Fibroblast of lung (primary cell): ENCODE measurements at regions not wholly inside any gene's neighbourhood (a gene's known extent, or its start where the extent isn't known, plus 50 kb on each side); places are given as distances from the start of the nearest gene placed in this dataset.

Source experiments
- DNase-seq, 2 donors: peaks; one replicate each; pipeline versions ENCODE4 v3.0.0 to v3.0.0-alpha.2; 2010; ENCODE audit warnings: low read depth in 2 of 2
- H2AFZ ChIP-seq: 2 replicates; pipeline ENCODE4 v1.5.1; 2012; ENCODE audit warnings: low read length, control low read depth, inconsistent platforms
- H3K27ac ChIP-seq: 2 replicates; pipeline ENCODE4 v1.5.1; 2011; ENCODE audit warnings: low read length, control low read depth; ENCODE audit not compliant: insufficient read depth
- H3K27me3 ChIP-seq: 2 replicates; pipeline ENCODE4 v1.5.1; 2011; ENCODE audit warnings: mild to moderate bottlenecking, low read length; ENCODE audit not compliant: control insufficient read depth, insufficient read depth
- H3K36me3 ChIP-seq: 2 replicates; pipeline ENCODE4 v1.5.1; 2011; ENCODE audit warnings: low read length; ENCODE audit not compliant: control insufficient read depth, insufficient read depth
- H3K4me1 ChIP-seq: 2 replicates; pipeline ENCODE4 v1.5.1; 2011; ENCODE audit warnings: low read length; ENCODE audit not compliant: control insufficient read depth, insufficient read depth; ENCODE audit errors: extremely low read depth
- H3K4me2 ChIP-seq: 2 replicates; pipeline ENCODE4 v1.5.1; 2011; ENCODE audit warnings: low read length, control low read depth; ENCODE audit not compliant: insufficient read depth; ENCODE audit errors: extremely low read depth
- H3K4me3 ChIP-seq, 4 experiments: fragments of 200-600 bp in 1 of 4; sonication (generic) in 1 of 4; replicated peaks in 1 of 4; 2 replicates each; pipeline ENCODE4 v1.5.1; 2011 to 2016; ENCODE audit warnings: low read length in 4 of 4, low read depth in 3 of 4, mild to moderate bottlenecking in 3 of 4, control low read depth in 2 of 4, inconsistent platforms in 1 of 4, mixed read lengths in 1 of 4; ENCODE audit not compliant: insufficient read depth in 1 of 4; ENCODE audit errors: control extremely low read depth in 1 of 4
- H3K79me2 ChIP-seq: 2 replicates; pipeline ENCODE4 v1.5.1; 2012; ENCODE audit warnings: mild to moderate bottlenecking, low read length, inconsistent platforms; ENCODE audit not compliant: control insufficient read depth, insufficient read depth
- H3K9ac ChIP-seq: 2 replicates; pipeline ENCODE4 v1.5.1; 2011; ENCODE audit warnings: mild to moderate bottlenecking, low read length, control low read depth; ENCODE audit not compliant: insufficient read depth
- H3K9me3 ChIP-seq: 2 replicates; pipeline ENCODE4 v1.5.1; 2012; ENCODE audit warnings: low read depth, low read length; ENCODE audit not compliant: control insufficient read depth, insufficient read depth
- H4K20me1 ChIP-seq: 2 replicates; pipeline ENCODE4 v1.5.1; 2011; ENCODE audit warnings: low read length; ENCODE audit not compliant: control insufficient read depth, insufficient read depth; ENCODE audit errors: extremely low read depth
- EZH2 ChIP-seq: IDR thresholded peaks from 2 replicates; pipeline ENCODE4 v1.5.1; 2012; ENCODE audit warnings: low read length, control low read depth, mild to moderate bottlenecking; ENCODE audit errors: missing control alignments
- TF ChIP-seq, protein P1 (sequence below), 2 donors: IDR thresholded peaks in 1 of 2; conservative IDR thresholded peaks in 1 of 2; 1 replicate in 1 of 2; 2 replicates in 1 of 2; pipeline ENCODE4 v1.5.1; 2011 to 2012; ENCODE audit warnings: low read length in 2 of 2, control low read depth in 1 of 2, inconsistent platforms in 1 of 2, low read depth in 1 of 2, mild to moderate bottlenecking in 1 of 2

GRCh38 chr4:180448306-180448705 lies 1794.9 kb upstream of the TENM3 start:
- TF ChIP-seq, protein P1, sequence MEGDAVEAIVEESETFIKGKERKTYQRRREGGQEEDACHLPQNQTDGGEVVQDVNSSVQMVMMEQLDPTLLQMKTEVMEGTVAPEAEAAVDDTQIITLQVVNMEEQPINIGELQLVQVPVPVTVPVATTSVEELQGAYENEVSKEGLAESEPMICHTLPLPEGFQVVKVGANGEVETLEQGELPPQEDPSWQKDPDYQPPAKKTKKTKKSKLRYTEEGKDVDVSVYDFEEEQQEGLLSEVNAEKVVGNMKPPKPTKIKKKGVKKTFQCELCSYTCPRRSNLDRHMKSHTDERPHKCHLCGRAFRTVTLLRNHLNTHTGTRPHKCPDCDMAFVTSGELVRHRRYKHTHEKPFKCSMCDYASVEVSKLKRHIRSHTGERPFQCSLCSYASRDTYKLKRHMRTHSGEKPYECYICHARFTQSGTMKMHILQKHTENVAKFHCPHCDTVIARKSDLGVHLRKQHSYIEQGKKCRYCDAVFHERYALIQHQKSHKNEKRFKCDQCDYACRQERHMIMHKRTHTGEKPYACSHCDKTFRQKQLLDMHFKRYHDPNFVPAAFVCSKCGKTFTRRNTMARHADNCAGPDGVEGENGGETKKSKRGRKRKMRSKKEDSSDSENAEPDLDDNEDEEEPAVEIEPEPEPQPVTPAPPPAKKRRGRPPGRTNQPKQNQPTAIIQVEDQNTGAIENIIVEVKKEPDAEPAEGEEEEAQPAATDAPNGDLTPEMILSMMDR (conservative IDR thresholded peaks at IDR 0.05 in 1 of 2, IDR thresholded peaks at IDR 0.05 in 1 of 2; ENCODE audit: low read depth in 1 of 2, low read length in 2 of 2) = no peak
- no peak for TF ChIP-seq EZH2
- no peaks in the 10 kb centered on the region for H3K4me1 ChIP-seq

DNA sequence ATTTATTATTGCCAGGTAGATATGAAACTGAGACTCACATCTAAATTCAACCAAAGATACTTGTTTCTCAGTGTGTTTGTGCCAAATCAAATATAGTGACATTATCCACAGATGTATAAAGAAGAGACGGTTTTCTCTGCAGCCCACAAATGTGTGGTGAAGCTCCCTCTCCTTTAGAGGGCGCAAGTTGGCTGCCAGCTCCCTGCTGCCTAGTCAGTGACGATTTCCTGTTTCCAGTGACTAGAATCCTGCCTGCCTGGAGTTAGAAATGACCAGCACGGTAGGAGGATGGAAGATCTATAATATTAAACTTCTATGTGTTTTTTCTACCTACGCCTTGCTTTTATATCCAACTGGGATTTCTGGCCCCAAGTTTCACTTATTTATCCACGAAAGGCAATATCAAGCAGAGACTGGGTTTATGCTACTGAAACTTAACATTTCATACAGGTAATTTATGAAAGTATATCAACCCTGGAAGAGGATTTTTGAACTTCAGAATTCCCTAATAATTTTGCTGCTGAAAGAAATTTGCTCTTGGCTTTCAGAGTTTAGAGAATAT lies 1793.7 kb upstream of the TENM3 start:
- H3K4me2 ChIP-seq = no peak overlapping the region
- DNase-seq = peak; percentile 44 to 51
- H3K79me2 ChIP-seq = no peaks in the 10 kb centered on the region
- H3K9ac ChIP-seq = no peak overlapping the region
- H3K27ac ChIP-seq = no peak overlapping the region
- no peaks in the 10 kb centered on the region for H3K4me1 ChIP-seq
- no peaks in the 10 kb centered on the region for H3K27me3 ChIP-seq
- H3K4me3 ChIP-seq = no peak overlapping the region
- H2AFZ ChIP-seq = no peak overlapping the region
- H3K9me3 ChIP-seq = no peaks in the 10 kb centered on the region
- no peaks in the 10 kb centered on the region for H3K36me3 ChIP-seq
- TF ChIP-seq, protein P1 (conservative IDR thresholded peaks at IDR 0.05 in 1 of 2, IDR thresholded peaks at IDR 0.05 in 1 of 2; ENCODE audit: low read depth in 1 of 2, low read length in 2 of 2) = peak in 1 of 2 donors; percentile 62
- TF ChIP-seq EZH2 = no peak
- no peaks in the 10 kb centered on the region for H4K20me1 ChIP-seq

More at GRCh38 chr4:180448306-180448705, 1794.9 kb upstream of the TENM3 start:
- DNase-seq = no peak
- Histone ChIP-seq H3K9ac (no peak overlapping the region), H3K4me2 (no peak overlapping the region), H3K9me3 (no peaks in the 10 kb centered on the region), H2AFZ (no peak overlapping the region), H3K27me3 (no peaks in the 10 kb centered on the region), H3K4me3 (no peak overlapping the region), H3K27ac (no peak overlapping the region), H3K36me3 (no peaks in the 10 kb centered on the region), H3K79me2 (no peaks in the 10 kb centered on the region), H4K20me1 (no peaks in the 10 kb centered on the region)

GRCh38 chr4:180455226-180455625 lies 1788.0 kb upstream of the TENM3 start:
- Histone ChIP-seq H3K27ac (no peak overlapping the region), H3K79me2 (no peaks in the 10 kb centered on the region), H3K4me2 (no peak overlapping the region), H2AFZ (no peak overlapping the region), H3K36me3 (no peaks in the 10 kb centered on the region), H3K9me3 (no peaks in the 10 kb centered on the region), H3K4me3 (no peak overlapping the region), H4K20me1 (no peaks in the 10 kb centered on the region), H3K4me1 (no peaks in the 10 kb centered on the region), H3K27me3 (no peaks in the 10 kb centered on the region), H3K9ac (no peak overlapping the region)
- no peak for DNase-seq
- TF ChIP-seq EZH2 = no peak
- TF ChIP-seq, protein P1 (conservative IDR thresholded peaks at IDR 0.05 in 1 of 2, IDR thresholded peaks at IDR 0.05 in 1 of 2; ENCODE audit: low read depth in 1 of 2, low read length in 2 of 2) = no peak
